NCI-H1105 treated with DMSO at 0.1 percent for 48 hours (cell line): ENCODE measurements at regions not wholly inside any gene's neighbourhood (a gene's known extent, or its start where the extent isn't known, plus 50 kb on each side); places are given as distances from the start of the nearest gene placed in this dataset.

Experiments
- DNase-seq: peaks from one replicate; lab custom pipeline; 2025; lab: John Stamatoyannopoulos, UW

GRCh38 chr2:180208841-180209240 is 201.7 kb upstream of the CWC22 start:
- DNase-seq: no peak

DNA sequence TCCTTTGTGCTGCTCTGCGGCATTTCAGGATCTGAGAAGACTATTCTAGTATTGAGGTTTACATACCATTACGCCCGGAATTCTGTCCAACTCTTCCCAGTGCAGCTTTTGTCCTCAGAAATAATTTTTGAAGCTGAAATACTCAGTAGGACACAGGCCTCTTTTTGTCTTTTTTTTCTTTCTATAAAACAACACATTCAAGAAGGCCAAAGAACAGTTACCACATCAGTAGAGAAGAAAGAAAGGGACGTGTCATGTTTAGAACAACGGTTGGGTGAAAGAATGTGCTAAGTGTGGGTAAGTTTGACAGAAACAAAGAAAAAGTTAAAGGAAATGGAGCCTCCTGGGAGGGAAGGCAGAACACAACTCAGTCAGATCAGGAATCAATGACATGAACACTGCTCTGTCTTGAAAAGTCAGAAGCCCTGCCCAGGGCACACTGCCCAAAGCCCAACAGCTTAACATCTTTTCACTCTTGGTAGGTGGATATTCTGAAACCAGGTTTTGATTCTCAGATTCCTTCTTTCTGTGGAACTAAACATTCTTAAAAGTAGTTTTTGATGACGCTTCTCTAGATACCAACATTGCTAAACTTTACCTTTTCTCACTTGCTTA is 198.6 kb upstream of the CWC22 start:
- DNase-seq: no peak

GRCh38 chr2:180203972-180204371 is 196.9 kb upstream of the CWC22 start:
- no peak for DNase-seq

GRCh38 chr2:180202467-180202951 is 195.4 kb upstream of the CWC22 start:
- no peak for DNase-seq

DNA sequence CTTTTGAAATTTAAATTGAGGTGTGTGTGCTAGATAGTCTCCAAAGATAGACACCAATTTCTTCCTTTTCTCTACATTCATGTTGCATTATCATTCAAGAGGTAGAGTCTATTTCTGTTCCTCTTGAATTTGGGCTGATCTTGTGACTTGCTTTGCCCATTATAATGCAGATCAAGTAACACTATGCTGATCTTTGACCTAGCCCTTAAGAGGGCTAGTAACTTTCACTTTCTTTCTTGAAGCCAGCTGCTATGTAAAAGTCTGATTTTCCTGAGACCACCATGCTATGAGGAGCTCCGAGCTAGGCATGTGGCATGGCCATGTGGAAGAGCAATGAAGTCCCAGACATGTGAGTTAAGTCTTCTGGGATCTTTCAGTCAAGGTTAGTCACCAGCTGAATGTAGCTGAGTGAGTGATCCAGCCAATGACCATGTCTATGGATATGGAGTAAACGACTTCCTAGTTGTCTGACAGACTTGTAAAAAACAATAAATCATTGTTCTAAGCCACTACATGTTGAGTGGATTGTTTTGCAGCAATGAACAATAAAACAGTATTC is 189.4 kb upstream of the CWC22 start:
- no peak for DNase-seq

DNA sequence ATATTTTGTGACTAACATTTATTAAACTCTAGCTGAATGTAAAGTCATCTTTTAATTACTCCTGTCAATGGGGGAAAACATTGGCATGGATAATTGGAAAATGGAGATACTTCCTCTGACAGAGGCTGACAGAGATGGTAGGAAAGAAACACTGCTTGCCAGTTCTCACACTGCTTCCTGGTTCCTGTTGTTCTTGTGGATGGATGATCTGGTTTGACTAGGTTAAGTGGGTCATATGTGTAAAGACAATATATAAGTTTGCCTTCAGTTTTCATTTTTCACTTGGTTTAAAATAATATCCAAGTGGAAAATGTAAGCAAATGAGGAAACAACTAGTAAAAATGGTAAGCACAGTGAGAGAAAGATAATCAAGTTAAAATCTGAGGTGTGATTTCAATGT is 188.8 kb upstream of the CWC22 start:
- DNase-seq: no peak

GRCh38 chr2:180191432-180192124 is 184.5 kb upstream of the CWC22 start:
- no peak for DNase-seq

GRCh38 chr2:180190851-180191250 is 183.8 kb upstream of the CWC22 start:
- no peak for DNase-seq

DNA sequence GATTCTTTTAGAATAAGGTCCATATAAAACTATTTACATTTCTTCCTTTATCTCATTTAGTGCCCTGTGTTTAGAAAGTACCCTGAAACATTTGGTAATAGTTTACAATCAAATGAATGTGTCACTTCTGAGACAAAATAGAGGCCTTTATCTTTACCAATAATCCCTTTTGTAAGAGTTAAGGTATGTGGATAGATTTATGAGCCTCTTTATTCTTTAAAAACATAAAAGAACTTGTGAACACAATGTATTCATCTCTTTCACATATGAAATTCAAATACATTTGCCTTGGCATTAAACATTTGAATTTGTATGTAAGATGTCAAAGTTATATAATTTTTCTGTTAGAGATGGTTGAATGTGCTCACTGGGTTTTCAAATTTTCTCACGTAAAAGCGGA is 180.5 kb upstream of the CWC22 start:
- DNase-seq: no peak

DNA sequence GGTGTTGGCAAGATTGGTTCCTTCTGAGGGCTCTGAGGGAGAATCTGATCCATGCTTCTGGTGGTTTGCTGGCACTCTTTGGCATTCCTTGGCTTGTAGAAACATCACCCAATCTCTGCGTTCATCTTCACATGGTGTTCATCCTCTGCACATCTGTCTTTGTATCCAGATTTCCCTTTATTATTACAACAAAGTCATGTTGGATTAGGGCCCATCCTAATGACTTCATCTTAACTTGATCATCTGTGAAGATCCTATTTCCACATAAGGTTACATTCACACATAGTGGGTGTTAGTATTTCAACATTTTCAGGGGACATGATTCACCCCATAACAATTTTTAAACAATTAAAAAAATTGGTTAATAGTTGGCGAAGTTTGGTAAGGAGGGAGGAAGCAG is 177.4 kb upstream of the CWC22 start:
- no peak for DNase-seq

DNA sequence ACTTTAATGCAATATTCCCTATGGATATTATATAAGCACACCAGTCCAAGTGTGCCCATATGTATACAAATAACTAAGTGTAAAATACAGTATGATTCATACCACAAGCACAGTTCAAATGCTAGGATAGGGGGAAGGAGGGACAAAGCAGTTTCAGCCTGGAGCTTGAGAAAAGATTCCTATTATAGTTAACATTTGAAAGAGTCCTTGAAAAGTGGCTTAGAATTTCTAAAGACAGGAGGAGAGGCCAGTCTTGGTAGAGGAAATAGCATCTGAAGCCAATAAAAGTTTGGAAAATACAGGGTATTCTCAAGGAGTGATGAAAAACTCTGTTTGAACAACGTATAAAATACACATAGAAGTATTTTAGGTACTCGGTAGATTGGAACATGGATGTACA is 173.4 kb upstream of the CWC22 start:
- DNase-seq: no peak

DNA sequence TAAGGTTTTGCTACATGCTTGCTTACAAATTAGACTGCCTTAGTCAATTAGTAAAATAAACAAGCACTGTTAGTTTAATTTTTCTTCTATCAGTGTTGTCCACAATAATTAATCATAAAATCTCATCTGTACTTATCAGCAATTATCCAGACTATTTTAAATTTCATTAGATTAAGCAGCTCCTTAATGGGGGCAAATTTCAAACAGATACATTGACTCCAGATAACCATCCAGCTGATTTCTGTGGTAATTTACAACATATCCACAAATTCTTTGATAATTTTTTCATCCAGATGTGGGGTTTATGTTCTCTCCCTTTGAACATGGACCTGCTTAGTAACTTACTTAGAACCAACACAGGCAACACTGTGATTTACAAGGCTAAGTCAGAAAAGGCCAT is 170.4 kb upstream of the CWC22 start:
- DNase-seq: no peak

GRCh38 chr2:180175736-180176135 is 168.6 kb upstream of the CWC22 start:
- DNase-seq: no peak

DNA sequence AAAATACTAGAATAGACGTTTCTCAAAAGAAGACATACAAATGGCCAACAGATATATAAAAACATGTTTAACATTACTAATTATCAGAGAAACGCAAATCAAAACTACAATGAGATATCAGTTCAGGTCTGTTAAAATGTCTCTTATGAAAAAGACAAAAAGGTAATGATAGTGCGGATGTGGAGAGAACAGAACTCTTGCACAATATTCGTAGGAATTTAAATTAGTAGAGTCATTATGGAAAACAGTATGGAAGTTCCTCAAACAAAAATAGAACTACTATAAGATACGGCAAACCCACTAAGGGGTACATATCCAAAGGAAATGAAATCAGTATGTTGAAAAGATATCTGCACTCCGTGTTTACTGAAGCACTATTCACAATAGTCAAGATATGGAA is 167.5 kb upstream of the CWC22 start:
- no peak for DNase-seq

DNA sequence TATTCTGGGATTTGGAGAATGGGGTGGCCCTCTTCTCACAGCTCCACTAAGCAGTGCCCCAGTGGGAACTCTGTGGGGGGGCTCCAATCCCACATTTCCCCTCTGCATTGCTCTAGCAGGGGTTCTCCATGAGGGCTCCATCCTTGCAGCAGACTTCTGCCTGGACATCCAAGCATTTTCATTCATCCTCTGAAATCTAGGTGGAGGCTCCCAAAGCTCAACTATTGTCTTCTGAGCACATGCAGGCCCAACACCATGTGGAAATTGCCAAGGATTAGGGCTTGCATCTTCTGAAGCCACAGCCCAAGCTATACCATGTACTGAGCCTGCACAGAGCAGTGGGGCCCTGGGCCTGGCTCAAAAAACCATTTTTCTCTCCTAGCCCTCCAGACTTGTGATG is 162.4 kb upstream of the CWC22 start:
- no peak for DNase-seq

DNA sequence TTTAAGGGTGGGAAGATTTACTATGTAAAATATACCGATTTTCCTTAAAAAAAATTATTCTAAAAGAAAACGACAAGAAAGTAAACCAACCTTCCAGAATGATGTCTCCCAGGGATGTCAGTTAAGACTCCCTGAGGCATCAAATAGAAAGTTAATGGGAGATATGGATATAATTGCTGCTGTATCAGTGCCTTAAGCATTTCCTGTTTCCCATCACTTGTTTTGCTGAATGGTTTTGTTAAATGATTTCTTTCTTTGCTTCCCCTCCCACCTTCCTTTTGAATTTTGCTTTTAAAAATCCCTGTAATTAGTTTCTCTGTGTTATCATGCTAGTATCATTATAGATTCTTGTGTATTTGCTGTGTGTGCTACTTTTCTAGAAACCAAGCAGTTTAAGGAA is 154.3 kb upstream of the CWC22 start:
- DNase-seq: no peak

GRCh38 chr2:180159921-180160320 is 152.8 kb upstream of the CWC22 start:
- no peak for DNase-seq

DNA sequence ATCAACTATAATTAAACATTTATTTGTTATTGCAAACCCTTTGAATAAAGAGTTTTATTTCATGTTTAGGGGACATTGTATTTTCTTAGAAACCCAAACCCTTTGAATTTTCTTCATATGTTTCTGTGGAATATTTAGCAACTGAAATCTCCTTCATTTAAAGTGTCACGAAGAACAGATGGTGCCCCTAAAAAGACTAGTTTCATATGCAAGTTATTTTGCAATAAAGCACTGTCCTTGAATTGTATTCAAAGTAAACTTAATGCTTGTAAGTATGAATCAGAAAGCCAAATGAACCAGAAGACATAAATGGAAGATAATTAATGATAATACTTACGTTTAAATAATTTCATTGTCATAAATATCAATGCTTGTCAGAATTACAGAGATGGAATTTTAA is 151.9 kb upstream of the CWC22 start:
- no peak for DNase-seq

- DNase-seq: no peak
Measured at GRCh38 chr2:180156651-180157050, 149.6 kb upstream of the CWC22 start.

GRCh38 chr2:180150606-180151005 is 143.5 kb upstream of the CWC22 start:
- DNase-seq: no peak

- no peak for DNase-seq
Measured at GRCh38 chr2:180146541-180146940, 139.4 kb upstream of the CWC22 start.

DNA sequence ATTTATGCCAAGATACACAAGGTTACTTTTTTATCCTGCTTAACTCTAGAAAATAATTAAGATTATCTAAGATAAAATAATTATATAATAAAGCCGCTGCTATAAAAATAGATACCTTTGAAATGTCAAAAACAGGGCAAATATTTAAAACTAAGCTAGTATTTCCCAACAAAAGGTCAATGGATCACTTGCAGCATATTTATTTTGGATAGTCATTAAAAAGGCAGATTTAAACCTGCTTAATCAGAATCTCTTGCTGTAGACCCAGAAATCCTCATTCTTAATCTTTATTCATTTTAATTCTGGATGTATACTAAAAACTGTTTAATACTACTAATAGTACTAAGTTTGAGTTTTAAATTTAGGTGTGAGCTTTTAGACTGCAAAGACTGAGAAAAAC is 139.0 kb upstream of the CWC22 start:
- DNase-seq: no peak

DNA sequence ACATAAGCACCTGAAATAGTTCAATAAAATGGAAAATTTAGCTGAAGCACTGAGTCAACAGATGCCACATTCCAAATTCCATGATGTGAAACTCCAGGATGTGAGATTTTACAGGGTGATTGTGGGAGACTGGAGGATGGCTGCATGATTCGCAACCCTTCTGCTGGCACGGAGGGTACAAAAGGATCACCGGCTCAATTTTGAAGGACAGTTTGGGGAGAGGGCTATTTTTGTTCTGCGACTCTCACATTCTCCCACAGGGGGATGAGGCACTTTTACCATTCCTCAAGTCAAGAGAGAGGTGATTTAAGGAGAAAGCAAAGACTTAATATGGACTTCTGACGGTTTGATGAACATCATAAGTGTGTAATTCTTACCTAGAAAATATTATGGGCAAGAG is 138.1 kb upstream of the CWC22 start:
- no peak for DNase-seq

- no peak for DNase-seq
Measured at GRCh38 chr2:180144338-180144813, 137.3 kb upstream of the CWC22 start.
